PC-3 (cell line): ENCODE measurements at regions not wholly inside any gene's neighbourhood (a gene's known extent, or its start where the extent isn't known, plus 50 kb on each side); places are given as distances from the start of the nearest gene placed in this dataset.

Experiments
- CTCF ChIP-seq: fragments of 300-600 bp; sonication (generic); conservative IDR thresholded peaks from 2 replicates; pipeline ENCODE4 v1.5.1; 2017; ENCODE audit warnings: antibody characterized with exemption, low read depth, mild to moderate bottlenecking, low read length
- EZH2 ChIP-seq: fragments of 300-600 bp; sonication (generic); IDR thresholded peaks from one replicate; pipeline ENCODE4 v1.6.1; 2017; ENCODE audit warnings: antibody characterized with exemption, mild to moderate bottlenecking, low read length; ENCODE audit not compliant: unreplicated experiment

GRCh38 chr7:124575176-124575575 lies 190.4 kb downstream of the GPR37 start:
- no peak for TF ChIP-seq EZH2
- no peak for TF ChIP-seq CTCF
